ENCODE measurements at regions not wholly inside any gene's neighbourhood (a gene's known extent, or its start where the extent isn't known, plus 50 kb on each side); places are given as distances from the start of the nearest gene placed in this dataset.

DNA sequence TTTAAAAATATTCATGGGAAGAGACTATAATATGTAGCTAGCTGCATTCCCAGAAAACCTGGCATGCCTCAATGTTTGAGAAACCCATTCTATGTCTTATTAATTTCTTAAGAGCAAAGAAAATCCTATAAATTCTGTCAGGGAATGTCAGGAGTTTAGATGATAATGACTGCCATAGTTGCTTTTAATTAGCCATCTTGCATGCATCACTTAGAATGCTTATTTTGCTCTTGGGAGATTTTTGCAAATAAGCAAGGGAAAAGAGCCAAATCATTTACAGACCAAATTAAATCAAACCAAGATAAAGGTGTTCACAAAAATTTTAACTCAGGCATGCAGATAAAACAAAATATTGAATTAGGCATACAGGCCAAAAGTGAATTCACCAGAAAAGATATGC lies 152.8 kb downstream of the FASLG start:
- H3K4me1 Mint-ChIP-seq: no peaks in the 10 kb centered on the region
- no peak for DNase-seq (ENCODE audit: low spot score)
- Histone ChIP-seq H3K4me1 (no peaks in the 10 kb centered on the region), H3K9me3 (ENCODE audit: low read depth) (no peaks in the 10 kb centered on the region), H3K79me2 (ENCODE audit: low read depth) (no peaks in the 10 kb centered on the region), H4K20me1 (ENCODE audit: low read depth) (no peaks in the 10 kb centered on the region), H3K4me3 (no peak overlapping the region), H3K4me2 (no peak overlapping the region), H3K36me3 (no peaks in the 10 kb centered on the region), H2AFZ (replicated peaks) (no peak overlapping the region), H3K9ac (no peak overlapping the region), H3K27ac (no peak overlapping the region), H3K27me3 (no peaks in the 10 kb centered on the region), H3F3A (ENCODE audit: low read depth) (no peaks in the 10 kb centered on the region)
- TF ChIP-seq EZH2phosphoT487 (IDR thresholded peaks at IDR 0.05): no peak
- TF ChIP-seq, protein P1, sequence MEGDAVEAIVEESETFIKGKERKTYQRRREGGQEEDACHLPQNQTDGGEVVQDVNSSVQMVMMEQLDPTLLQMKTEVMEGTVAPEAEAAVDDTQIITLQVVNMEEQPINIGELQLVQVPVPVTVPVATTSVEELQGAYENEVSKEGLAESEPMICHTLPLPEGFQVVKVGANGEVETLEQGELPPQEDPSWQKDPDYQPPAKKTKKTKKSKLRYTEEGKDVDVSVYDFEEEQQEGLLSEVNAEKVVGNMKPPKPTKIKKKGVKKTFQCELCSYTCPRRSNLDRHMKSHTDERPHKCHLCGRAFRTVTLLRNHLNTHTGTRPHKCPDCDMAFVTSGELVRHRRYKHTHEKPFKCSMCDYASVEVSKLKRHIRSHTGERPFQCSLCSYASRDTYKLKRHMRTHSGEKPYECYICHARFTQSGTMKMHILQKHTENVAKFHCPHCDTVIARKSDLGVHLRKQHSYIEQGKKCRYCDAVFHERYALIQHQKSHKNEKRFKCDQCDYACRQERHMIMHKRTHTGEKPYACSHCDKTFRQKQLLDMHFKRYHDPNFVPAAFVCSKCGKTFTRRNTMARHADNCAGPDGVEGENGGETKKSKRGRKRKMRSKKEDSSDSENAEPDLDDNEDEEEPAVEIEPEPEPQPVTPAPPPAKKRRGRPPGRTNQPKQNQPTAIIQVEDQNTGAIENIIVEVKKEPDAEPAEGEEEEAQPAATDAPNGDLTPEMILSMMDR (IDR thresholded peaks at IDR 0.05): no peak
- no peak for TF ChIP-seq EZH2 (IDR thresholded peaks at IDR 0.05)
- H3K27ac Mint-ChIP-seq: no peak overlapping the region
- no peak overlapping the region for H3K4me3 Mint-ChIP-seq
- H3K36me3 Mint-ChIP-seq: no peaks in the 10 kb centered on the region
- H3K27me3 Mint-ChIP-seq (ENCODE audit: insufficient read depth, low read depth): no peaks in the 10 kb centered on the region
- peaks cover 8% of the 10 kb centered on the region for H3K9me3 Mint-ChIP-seq

DNA sequence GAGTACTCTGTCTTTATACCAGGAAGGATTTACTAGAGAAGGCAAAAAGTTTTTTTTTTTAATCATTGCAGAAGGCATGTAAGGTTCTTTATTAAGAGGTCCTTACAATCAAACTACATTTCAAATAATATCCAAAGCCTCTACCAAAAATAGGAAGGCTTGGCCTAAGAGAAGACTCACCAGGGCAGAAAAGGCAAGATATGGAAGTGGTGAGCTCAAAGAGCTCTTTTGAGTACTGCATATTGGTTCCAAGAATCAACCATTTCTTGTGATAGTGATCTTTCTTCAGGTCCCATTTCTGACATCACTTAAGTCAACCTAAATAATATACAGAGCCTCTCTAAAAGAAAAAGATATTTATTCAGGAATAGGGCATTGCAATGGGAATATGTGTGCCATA lies 153.2 kb downstream of the FASLG start:
- Mint-ChIP-seq H3K27ac (no peak overlapping the region), H3K9me3 (peaks cover 8% of the 10 kb centered on the region), H3K36me3 (no peaks in the 10 kb centered on the region), H3K4me3 (no peak overlapping the region), H3K27me3 (ENCODE audit: insufficient read depth, low read depth) (no peaks in the 10 kb centered on the region), H3K4me1 (no peaks in the 10 kb centered on the region)
- Histone ChIP-seq H3K9ac (no peak overlapping the region), H3K4me2 (no peak overlapping the region), H2AFZ (replicated peaks) (no peak overlapping the region), H3K36me3 (no peaks in the 10 kb centered on the region), H3K27ac (no peak overlapping the region), H3K79me2 (ENCODE audit: low read depth) (no peaks in the 10 kb centered on the region), H3K27me3 (no peaks in the 10 kb centered on the region), H3K4me1 (no peaks in the 10 kb centered on the region), H3K4me3 (no peak overlapping the region), H4K20me1 (ENCODE audit: low read depth) (no peaks in the 10 kb centered on the region), H3K9me3 (ENCODE audit: low read depth) (no peaks in the 10 kb centered on the region), H3F3A (ENCODE audit: low read depth) (no peaks in the 10 kb centered on the region)
- TF ChIP-seq EZH2 (IDR thresholded peaks at IDR 0.05) (no peak), EZH2phosphoT487 (IDR thresholded peaks at IDR 0.05) (no peak)
- TF ChIP-seq, protein P1 (IDR thresholded peaks at IDR 0.05): no peak
- no peak for DNase-seq (ENCODE audit: low spot score)

DNA sequence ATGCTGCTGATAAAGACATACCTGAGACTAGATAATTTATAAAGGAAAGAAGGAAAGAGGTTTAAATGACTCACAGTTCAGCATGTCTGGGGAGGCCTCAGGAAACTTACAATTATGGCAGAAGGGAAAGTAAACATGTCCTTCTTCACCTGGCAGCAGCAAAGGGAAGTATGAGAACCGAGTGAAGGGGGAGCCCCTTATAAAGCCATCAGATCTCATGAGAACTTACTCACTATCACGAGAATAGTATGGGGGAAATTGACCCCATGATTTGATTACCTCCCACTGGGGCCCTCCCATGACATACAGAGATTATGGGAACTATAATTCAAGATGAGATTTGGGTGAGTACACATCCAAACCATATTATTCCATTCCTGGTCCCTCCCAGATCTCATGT lies 154.4 kb downstream of the FASLG start:
- Histone ChIP-seq H3K4me2 (no peak overlapping the region), H3K27me3 (no peaks in the 10 kb centered on the region), H3K4me3 (no peak overlapping the region), H3K79me2 (ENCODE audit: low read depth) (no peaks in the 10 kb centered on the region), H4K20me1 (ENCODE audit: low read depth) (no peaks in the 10 kb centered on the region), H3K9ac (no peak overlapping the region), H3K27ac (no peak overlapping the region), H3K9me3 (ENCODE audit: low read depth) (no peaks in the 10 kb centered on the region), H3K4me1 (no peaks in the 10 kb centered on the region), H3F3A (ENCODE audit: low read depth) (no peaks in the 10 kb centered on the region), H3K36me3 (no peaks in the 10 kb centered on the region), H2AFZ (replicated peaks) (no peak overlapping the region)
- H3K36me3 Mint-ChIP-seq: no peaks in the 10 kb centered on the region
- H3K9me3 Mint-ChIP-seq: peaks cover 3% of the 10 kb centered on the region
- H3K27me3 Mint-ChIP-seq (ENCODE audit: insufficient read depth, low read depth): no peaks in the 10 kb centered on the region
- TF ChIP-seq EZH2 (IDR thresholded peaks at IDR 0.05) (no peak), EZH2phosphoT487 (IDR thresholded peaks at IDR 0.05) (no peak)
- TF ChIP-seq, protein P1 (IDR thresholded peaks at IDR 0.05): no peak
- no peaks in the 10 kb centered on the region for H3K4me1 Mint-ChIP-seq
- no peak overlapping the region for H3K27ac Mint-ChIP-seq
- H3K4me3 Mint-ChIP-seq: no peak overlapping the region
- DNase-seq (ENCODE audit: low spot score): no peak

DNA sequence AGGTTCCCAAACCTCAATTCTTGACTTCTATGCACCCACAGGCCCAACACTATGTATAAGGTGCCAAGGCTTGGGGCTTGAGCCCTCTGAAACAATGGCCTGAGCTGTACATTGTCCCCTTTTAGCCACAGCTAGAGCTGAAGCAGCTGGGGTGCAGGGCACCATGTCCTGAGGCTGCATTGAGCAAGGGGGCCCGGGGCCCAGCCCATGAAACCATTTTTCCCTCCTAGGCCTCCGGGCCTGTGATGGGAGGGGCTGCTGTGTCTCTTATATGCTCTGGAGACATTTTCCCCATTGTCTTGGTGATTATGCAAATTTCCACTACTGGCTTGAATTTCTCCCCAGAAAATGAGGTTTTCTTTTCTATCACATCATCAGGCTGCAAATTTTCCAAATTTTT lies 155.5 kb downstream of the FASLG start:
- Histone ChIP-seq H3K27ac (no peak overlapping the region), H3K4me2 (no peak overlapping the region), H3K9ac (no peak overlapping the region), H3K79me2 (ENCODE audit: low read depth) (no peaks in the 10 kb centered on the region), H4K20me1 (ENCODE audit: low read depth) (no peaks in the 10 kb centered on the region), H3K9me3 (ENCODE audit: low read depth) (no peaks in the 10 kb centered on the region), H3K4me3 (no peak overlapping the region), H3K4me1 (no peaks in the 10 kb centered on the region), H2AFZ (replicated peaks) (no peak overlapping the region), H3K36me3 (no peaks in the 10 kb centered on the region), H3K27me3 (no peaks in the 10 kb centered on the region), H3F3A (ENCODE audit: low read depth) (no peaks in the 10 kb centered on the region)
- DNase-seq (ENCODE audit: low spot score): no peak
- no peaks in the 10 kb centered on the region for H3K27me3 Mint-ChIP-seq (ENCODE audit: insufficient read depth, low read depth)
- H3K4me1 Mint-ChIP-seq: no peaks in the 10 kb centered on the region
- H3K9me3 Mint-ChIP-seq: peaks cover 3% of the 10 kb centered on the region
- H3K36me3 Mint-ChIP-seq: no peaks in the 10 kb centered on the region
- no peak overlapping the region for H3K4me3 Mint-ChIP-seq
- no peak overlapping the region for H3K27ac Mint-ChIP-seq
- TF ChIP-seq EZH2phosphoT487 (IDR thresholded peaks at IDR 0.05) (no peak), EZH2 (IDR thresholded peaks at IDR 0.05) (no peak)
- TF ChIP-seq, protein P1 (IDR thresholded peaks at IDR 0.05): no peak
